T-helper 22 cell (primary cell): ENCODE measurements at regions not wholly inside any gene's neighbourhood (a gene's known extent, or its start where the extent isn't known, plus 50 kb on each side); places are given as distances from the start of the nearest gene placed in this dataset.
"Not testable (repeated sequence)": the region's sequence is repeated elsewhere in the genome, so short reads cannot be mapped to it uniquely, and the experiment has no call there.

Experiments
- DNase-seq: peaks from one replicate; pipeline ENCODE4 v3.0.0-alpha.2; 2020; ENCODE audit warnings: low read depth

GRCh38 chr21:27058673-27059605, 92.1 kb upstream of the ADAMTS5 start:
- no peak for DNase-seq

- DNase-seq: no peak
Observed at GRCh38 chr21:27057997-27058396, 91.1 kb upstream of the ADAMTS5 start.

DNA sequence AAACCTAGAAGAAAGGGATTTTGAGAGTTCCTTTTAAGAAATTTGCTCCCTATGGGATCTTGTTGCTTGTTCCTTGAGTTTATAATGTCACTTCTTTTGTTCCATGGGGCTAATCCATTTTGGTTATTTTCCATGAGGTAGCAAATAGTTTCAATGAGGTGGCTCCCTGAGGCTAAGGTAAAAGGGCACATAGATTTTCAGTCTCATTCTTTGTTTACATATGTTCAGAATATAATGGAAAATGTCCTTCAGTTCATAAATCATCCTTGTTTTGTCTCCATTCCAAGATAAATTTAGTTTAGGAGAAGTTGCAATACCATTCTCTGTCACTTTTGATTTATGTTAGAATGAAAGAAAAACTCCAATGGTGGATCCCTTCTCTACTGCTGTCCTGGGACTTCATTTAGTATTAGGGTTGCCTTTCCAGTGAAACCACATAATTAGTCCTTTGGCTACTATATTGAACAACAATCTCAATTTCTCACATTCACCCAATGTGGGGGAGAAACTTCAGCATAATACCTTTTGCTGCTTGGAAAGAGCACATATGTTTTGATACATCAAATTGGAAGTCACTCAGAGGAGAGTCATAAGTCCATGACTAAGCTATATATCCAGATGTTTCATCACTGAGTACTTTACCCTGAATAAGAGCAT, 80.9 kb upstream of the ADAMTS5 start:
- no peak for DNase-seq

DNA sequence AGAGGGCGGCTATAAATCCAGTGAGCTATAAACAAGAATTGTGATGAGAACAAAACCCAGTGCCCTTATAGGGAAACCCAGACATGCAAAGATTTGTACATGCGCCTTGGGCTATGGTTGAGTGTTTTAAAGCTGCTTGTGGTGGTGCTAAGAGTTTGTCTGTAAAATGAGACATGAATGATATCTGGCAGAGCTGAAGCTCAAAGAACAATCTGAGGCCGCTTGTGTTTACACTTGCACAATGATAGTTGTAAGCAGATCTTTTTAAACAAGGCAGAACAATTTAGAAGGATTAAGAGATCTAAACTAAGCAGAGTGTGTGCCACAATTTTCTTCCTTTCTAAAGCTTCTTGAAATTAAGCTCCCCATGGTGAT, 80.4 kb upstream of the ADAMTS5 start:
- no peak for DNase-seq

DNA sequence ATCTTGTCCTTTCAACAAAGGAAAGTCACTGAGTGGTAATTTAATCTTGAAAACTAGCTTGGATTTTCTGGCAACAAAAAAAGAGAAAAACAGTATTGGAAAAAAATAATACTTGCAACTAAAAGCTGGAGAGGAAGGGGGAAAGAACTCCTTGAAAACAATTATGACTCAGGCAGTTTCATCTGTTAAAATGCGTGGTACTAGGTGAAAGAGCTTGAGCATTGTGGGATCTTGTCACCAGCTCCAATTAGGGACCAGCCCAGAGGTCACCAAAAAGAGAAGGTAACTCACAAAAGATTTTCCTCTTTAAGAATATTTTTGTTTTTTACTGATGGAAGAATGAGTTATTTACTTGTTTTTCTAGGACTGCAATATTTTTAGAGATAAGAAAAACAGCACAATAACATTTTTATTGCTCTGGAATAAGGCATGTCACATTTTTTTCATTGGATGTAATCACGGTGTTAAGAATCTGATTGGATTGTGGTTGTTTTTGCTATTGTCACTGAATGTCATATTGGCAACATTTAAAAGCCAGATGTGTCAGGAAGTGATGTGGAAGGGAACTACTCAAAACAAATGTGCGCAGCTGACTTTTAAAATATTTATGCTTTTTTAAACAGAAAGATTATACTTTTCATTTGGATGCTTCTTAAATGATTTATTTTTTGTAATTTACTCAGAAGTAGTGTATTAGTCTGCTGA, 78.5 kb upstream of the ADAMTS5 start:
- no peak for DNase-seq

- no peak for DNase-seq
Observed at GRCh38 chr21:27043377-27043776, 76.5 kb upstream of the ADAMTS5 start.

DNA sequence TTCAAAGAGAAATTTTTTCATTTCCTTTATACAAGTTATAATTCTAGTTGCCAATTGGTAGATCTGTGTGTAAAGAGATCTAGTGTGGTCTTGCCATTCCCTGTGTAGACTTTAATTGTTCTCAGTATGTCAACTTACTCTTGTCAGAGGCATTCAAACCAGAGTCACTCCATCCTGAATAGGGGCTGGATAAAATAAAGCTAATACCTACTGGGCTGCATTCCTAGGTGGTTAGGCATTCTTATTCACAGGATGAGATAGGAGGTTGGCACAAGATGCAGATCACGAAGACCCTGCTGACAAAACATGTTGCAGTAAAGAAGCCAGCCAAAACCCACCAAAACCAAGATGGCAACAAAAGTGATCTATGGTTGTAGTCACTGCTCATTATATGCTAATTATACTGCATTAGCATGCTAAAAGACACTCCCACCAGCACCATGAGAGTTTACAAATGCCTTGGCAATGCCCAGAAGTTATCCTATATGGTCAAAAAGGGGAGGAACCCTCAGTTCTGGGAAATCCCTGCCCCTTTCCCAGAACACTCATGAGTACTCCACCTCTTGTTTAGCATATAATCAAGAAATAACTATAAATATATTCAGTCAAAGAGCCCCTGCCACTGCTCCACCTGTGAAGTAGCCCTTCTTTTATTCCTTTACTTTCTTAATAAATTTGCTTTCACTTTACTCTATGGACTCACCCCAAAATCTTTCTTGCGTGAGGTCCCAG, 74.0 kb upstream of the ADAMTS5 start:
- no peak for DNase-seq

DNA sequence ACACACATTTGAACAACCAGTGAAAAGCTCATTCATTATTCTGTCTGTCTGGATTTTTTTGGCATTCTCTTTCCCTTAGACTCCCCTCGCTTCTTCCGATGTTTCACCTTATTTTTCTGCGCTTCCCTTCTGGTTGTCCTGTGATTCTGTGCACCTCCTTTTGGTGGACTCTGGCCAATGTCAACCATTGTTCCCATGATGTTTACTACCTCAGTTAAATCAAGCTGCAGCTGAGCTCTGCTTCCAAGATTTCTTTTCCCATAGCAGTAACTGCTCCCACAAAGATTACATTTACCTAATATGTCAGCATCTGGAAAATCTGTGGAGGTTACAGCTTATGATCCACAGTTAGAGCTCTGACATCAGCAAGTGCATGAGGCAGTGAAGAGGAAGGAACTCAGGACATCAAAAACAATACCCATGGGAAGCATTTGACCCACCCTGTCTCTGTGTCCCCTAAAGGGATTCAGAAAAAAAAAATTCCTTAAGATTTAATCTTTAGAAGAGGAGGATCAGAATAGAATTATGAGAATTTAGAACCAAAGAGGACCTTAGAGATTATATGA, 69.9 kb upstream of the ADAMTS5 start:
- no peak for DNase-seq

- DNase-seq: no peak
Observed at GRCh38 chr21:27035791-27036190, 68.9 kb upstream of the ADAMTS5 start.

- no peak for DNase-seq
Observed at GRCh38 chr21:27034796-27035195, 67.9 kb upstream of the ADAMTS5 start.

GRCh38 chr21:27033471-27033870, 66.6 kb upstream of the ADAMTS5 start:
- DNase-seq: no peak

DNA sequence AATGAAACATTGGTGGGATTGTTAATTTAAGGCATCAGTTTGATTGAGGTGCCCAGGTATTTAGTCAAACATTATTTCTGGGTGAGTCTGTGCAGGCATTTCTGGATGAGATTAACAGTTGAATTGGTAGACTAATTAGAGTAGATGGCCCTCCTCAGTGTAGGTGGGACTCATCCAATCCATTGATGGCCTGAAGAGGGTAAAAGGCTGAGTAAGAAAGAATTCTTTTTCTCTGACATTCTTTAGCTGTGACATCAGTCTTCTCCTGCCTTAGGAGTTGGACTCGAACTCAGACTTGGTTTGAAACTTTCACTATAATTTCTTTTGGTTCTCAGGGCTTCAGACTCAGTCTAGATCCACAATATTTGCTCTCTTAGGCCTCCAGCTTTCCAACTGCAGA, 59.6 kb upstream of the ADAMTS5 start:
- DNase-seq: no peak

GRCh38 chr21:27025708-27026107, 58.8 kb upstream of the ADAMTS5 start:
- not testable (repeated sequence) for DNase-seq

- DNase-seq: no peak
Observed at GRCh38 chr21:27024971-27025370, 58.1 kb upstream of the ADAMTS5 start.

GRCh38 chr21:27024301-27024700, 57.4 kb upstream of the ADAMTS5 start:
- no peak for DNase-seq

GRCh38 chr21:27023186-27023585, 56.3 kb upstream of the ADAMTS5 start:
- no peak for DNase-seq

DNA sequence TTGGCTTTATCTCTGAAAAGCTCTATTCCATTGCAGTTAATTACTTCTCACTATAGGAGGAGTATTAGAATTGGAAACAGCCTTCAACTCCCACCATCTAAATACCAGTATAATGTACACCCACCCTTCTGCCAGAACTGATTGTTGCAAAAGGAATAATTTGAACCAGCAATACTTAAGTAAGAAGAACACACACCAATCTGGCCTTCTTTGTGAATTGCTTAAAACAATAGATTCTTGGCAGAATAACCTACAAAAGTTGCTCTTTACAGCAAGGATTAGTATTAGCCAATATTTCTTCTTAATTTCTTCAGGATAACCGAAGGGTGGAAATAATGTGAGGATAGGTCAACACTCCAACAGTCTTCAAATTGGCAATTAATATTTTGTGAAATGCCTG, 54.9 kb upstream of the ADAMTS5 start:
- no peak for DNase-seq

DNA sequence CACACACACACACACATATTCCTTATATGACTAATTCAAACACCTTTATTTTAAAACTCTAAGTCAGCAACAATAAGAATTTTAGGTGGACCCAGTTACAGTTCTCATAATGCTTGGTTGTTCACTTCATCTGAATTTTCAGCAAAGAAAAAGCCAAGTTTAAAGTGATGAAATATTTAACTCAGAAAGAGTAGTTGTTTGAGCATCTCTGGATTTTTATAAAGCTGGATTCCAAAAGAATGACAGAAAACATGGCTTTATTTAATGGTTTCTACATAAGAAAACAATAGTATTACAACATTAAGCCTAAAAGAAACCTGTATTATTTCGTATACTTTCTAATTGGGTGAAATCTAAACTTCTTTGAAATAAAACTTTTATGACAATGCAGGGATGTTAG, 54.2 kb upstream of the ADAMTS5 start:
- DNase-seq: no peak

DNA sequence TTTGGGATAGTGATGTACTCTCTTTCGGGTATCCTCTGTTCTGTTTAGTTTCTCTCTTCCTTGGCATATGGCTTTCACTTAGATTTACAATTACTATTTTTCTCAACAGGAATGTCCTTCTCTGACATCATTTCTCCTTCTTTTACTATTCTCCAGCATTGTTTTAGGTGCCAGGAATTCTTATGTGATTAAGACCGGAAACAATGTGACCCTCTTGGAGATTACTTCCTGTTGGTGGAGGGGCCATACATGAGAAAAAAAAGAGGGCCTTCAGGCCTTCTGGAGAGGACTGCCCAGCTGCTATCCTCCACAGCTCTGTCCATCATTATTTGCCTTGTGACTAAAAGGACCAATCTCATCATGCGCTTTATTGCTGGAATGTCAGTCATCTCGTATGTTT, 50.4 kb upstream of the ADAMTS5 start:
- no peak for DNase-seq
